ENCODE measurements at regions not wholly inside any gene's neighbourhood (a gene's known extent, or its start where the extent isn't known, plus 50 kb on each side); places are given as distances from the start of the nearest gene placed in this dataset.

DNA sequence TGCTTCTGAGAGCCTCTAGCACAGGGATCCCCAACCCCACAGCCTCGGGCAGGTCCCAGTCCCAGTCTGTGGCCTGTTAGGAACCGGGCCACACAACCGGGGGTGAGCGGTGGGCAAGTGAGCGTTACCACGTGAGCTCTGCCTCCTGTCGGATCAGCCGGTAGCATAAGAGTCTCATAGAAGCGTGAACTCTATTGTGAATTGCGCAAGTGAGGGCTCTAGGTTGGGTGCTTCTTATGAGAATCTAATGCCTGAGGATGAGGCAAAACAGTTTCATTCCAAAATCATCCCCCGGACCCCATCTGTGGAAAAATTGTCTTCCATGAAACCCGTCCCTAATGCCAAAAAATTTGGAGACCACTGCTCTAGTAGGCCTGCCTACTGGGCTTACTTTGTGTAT is 87.0 kb upstream of the UBL3 start:
- Mint-ChIP-seq H3K27ac (no peak overlapping the region), H3K27me3 (no peaks in the 10 kb centered on the region), H3K36me3 (no peaks in the 10 kb centered on the region), H3K4me3 (no peak overlapping the region), H3K9me3 (no peaks in the 10 kb centered on the region), H3K4me1 (peaks cover 43% of the 10 kb centered on the region)

- H3K36me3 Mint-ChIP-seq: no peaks in the 10 kb centered on the region
- peak overlapping the region; percentile 73 for H3K27ac Mint-ChIP-seq
- no peaks in the 10 kb centered on the region for H3K9me3 Mint-ChIP-seq
- H3K27me3 Mint-ChIP-seq: no peaks in the 10 kb centered on the region
- H3K4me1 Mint-ChIP-seq: peaks cover 43% of the 10 kb centered on the region
- peak overlapping the region; percentile 87 for H3K4me3 Mint-ChIP-seq
Observed at GRCh38 chr13:29936956-29937355, 86.5 kb upstream of the UBL3 start.

DNA sequence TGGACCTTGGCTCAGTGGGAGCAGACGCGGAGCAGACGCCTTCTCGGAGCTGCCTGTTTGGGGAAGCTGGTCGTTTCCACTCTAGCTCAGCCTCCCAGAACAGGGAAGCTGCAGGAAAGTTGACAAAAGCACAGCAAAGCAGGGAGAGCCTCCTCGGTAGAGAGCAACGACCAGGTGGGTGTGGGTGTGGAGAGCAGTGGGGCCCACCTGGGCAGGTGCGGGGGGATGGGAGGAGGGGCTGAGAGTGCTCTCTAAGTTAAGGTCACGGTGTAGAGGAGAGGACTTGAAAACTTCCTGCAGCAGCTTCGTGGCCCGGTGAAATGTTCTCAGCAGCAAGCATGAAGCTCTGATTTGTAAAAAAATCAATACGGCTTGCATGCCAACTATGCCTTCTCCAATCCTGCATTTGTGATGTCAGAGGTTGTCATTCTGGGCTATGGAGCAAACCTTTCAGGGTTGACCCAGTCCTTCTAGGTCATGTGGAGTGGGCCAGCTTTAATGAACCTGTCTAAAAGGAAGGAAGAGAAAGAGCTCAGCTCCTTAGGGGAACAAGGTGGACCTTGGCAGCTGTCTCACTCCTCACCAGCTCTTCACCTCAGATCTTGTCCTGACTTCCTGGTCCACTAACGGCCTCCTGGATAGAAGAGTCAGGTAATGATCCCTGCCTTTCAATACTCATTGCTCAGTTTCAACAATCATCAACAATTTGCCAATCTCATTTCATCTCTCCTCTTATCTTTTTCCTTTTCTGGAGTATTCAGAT is 85.8 kb upstream of the UBL3 start:
- H3K4me1 Mint-ChIP-seq: peaks cover 43% of the 10 kb centered on the region
- H3K4me3 Mint-ChIP-seq: peak overlapping the region; percentile 87
- H3K36me3 Mint-ChIP-seq: no peaks in the 10 kb centered on the region
- peak overlapping the region; percentile 91 for H3K27ac Mint-ChIP-seq
- no peaks in the 10 kb centered on the region for H3K9me3 Mint-ChIP-seq
- H3K27me3 Mint-ChIP-seq: no peaks in the 10 kb centered on the region

GRCh38 chr13:29935309-29935981 is 85.0 kb upstream of the UBL3 start:
- peak overlapping the region; percentile 87 for H3K4me3 Mint-ChIP-seq
- H3K27me3 Mint-ChIP-seq: no peaks in the 10 kb centered on the region
- no peaks in the 10 kb centered on the region for H3K36me3 Mint-ChIP-seq
- H3K4me1 Mint-ChIP-seq: peaks cover 43% of the 10 kb centered on the region
- no peaks in the 10 kb centered on the region for H3K9me3 Mint-ChIP-seq
- peak overlapping the region; percentile 91 for H3K27ac Mint-ChIP-seq

DNA sequence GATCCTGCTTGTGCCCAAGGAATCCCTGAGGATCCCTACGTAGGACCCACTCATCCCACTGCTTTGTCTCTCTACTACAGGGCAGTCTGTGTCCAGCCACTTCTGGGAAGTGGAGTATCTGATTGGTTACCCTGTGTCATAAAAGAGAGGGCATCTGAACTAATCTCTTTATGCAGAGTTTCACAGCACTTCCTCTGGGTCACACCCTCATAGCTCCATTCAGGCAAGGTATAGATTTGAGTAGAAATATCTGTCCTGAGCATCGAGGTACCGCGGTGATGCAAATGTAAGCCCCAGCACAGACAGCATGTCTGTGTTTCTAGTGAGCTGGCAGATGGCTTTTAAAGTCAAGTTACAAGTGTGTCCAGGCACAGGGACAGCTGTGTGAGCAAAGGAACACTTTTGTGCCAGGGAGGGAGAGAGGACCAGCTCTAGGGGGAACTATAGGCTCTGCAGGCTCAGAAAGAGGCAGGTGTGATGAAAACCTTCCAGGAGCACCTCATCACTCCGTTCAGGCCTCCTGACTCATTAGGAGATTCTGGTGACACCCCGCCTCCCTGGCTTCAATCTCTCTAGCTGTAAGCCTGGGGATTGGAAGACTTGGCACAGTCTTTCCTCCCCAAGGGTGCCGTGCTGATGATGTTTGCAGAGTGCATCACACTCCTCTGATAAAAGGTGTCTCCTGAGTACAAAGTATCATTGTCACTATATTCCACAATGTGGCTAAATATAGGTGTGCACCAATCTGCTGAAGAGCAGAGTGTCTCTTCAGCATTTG is 84.3 kb upstream of the UBL3 start:
- H3K36me3 Mint-ChIP-seq: no peaks in the 10 kb centered on the region

DNA sequence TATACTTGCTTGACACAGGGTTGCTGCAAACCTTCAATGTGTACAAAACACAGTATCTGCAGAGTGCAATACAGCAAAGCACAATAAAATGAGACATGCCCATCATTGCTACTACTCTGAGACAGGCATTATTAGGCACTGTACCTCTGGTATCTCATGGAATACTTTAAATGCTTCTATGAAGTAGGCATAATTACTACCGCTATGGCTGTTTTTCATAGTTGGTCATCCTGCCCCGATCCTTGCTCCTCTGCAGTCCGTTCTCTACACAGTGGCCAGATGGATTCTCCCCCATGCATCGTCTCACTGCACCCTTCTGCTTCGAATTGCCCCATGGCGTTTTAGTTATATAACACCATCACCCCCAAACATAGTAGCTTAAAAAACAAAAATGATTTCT is 83.0 kb upstream of the UBL3 start:
- Mint-ChIP-seq H3K27ac (no peak overlapping the region), H3K4me3 (no peak overlapping the region)

More for the DNA sequence above, 84.3 kb upstream of the UBL3 start:
- Mint-ChIP-seq H3K4me3 (peak overlapping the region; percentile 87), H3K9me3 (no peaks in the 10 kb centered on the region), H3K4me1 (peaks cover 41% of the 10 kb centered on the region), H3K27ac (no peak overlapping the region), H3K27me3 (no peaks in the 10 kb centered on the region)

GRCh38 chr13:29931696-29932095 is 81.3 kb upstream of the UBL3 start:
- H3K36me3 Mint-ChIP-seq: no peaks in the 10 kb centered on the region
- peaks cover 21% of the 10 kb centered on the region for H3K4me1 Mint-ChIP-seq
- no peak overlapping the region for H3K4me3 Mint-ChIP-seq
- no peaks in the 10 kb centered on the region for H3K9me3 Mint-ChIP-seq
- H3K27ac Mint-ChIP-seq: no peak overlapping the region
- H3K27me3 Mint-ChIP-seq: no peaks in the 10 kb centered on the region

More for the DNA sequence above, 83.0 kb upstream of the UBL3 start:
- Mint-ChIP-seq H3K36me3 (no peaks in the 10 kb centered on the region), H3K9me3 (no peaks in the 10 kb centered on the region), H3K27me3 (no peaks in the 10 kb centered on the region), H3K4me1 (peaks cover 38% of the 10 kb centered on the region)

GRCh38 chr13:29929062-29929847 is 78.8 kb upstream of the UBL3 start:
- no peak overlapping the region for H3K27ac Mint-ChIP-seq
- no peak overlapping the region for H3K4me3 Mint-ChIP-seq
- H3K9me3 Mint-ChIP-seq: no peaks in the 10 kb centered on the region

GRCh38 chr13:29926098-29926476 is 75.7 kb upstream of the UBL3 start:
- Mint-ChIP-seq H3K27me3 (no peaks in the 10 kb centered on the region), H3K4me1 (peaks cover 30% of the 10 kb centered on the region), H3K9me3 (no peaks in the 10 kb centered on the region), H3K4me3 (no peak overlapping the region), H3K27ac (no peak overlapping the region), H3K36me3 (no peaks in the 10 kb centered on the region)

More at GRCh38 chr13:29929062-29929847, 78.8 kb upstream of the UBL3 start:
- H3K27me3 Mint-ChIP-seq: no peaks in the 10 kb centered on the region
- peaks cover 14% of the 10 kb centered on the region for H3K4me1 Mint-ChIP-seq
- no peaks in the 10 kb centered on the region for H3K36me3 Mint-ChIP-seq

DNA sequence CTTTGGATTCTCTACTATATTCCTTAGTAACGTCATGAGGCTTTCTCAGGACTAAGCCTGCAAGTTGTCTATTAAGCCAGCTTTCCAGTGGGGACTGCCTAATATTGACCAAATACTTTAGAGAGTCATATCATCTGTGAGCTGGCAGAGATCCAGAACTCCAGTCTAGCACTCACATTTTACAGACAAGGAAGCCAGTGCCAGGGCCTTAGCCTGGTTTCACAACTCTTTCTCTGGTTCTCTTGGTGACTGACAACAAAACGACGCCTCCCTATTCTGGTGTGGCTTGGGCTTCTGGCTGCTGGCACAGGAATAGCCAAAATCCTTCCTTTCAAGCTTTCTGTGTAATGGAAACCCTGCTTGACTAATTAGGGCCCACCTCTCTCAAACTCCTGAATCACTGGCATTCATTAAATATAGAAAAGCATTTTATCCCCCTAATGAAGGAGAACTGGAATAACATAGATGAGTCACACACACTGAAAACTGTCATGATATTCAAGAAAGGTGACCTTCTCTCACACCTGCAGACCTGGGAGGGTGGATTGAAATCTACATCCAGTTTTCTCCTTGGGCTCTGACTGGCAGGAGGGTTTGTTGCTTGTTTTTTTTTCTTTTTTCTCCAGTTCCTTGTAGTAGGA is 75.2 kb upstream of the UBL3 start:
- no peaks in the 10 kb centered on the region for H3K9me3 Mint-ChIP-seq
- no peaks in the 10 kb centered on the region for H3K36me3 Mint-ChIP-seq
- H3K27me3 Mint-ChIP-seq: no peaks in the 10 kb centered on the region
- peaks cover 30% of the 10 kb centered on the region for H3K4me1 Mint-ChIP-seq
- no peak overlapping the region for H3K4me3 Mint-ChIP-seq
- H3K27ac Mint-ChIP-seq: no peak overlapping the region

DNA sequence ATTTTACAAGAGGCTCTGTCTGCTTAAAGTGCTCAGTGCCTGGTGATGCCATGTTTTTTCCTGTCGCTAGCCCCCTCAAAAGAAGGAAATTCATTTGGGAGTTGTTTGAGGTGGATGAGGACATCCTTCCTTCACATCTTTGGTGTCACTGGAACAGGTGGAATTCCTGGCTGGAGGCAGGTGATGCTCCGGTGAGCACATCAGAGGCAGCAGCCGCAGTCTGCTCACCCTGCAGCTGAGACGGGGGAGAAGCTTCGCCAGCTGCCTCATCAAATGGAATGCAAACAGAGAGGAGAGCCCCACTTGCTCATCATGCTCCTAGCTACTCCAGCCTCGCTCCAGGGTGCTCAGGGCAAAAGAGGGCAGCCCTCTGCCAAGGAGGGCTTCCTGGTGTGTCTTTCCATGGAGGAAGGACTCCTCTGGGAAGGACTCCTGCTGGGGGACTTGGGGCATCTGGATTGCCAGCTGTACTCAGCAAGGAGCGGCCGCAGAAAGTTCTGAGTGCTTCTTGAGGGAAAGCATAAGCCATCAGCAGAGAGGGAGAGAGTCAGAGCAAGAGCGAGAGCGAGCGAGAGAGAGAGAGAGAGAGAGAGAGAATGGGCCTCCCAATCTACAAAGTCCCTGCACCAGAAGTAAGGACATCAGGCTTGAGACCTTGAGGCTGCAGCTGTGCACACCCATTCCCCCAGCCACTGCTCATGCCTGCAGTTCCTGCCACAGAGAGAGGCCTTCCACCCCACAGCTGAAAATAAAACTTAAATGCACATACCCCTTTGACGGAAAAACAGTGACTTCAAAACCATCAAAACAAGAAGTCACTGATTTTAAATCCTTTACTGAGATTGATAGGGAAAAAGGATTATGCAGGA is 74.3 kb upstream of the UBL3 start:
- no peak overlapping the region for H3K4me3 Mint-ChIP-seq
- H3K4me1 Mint-ChIP-seq: peaks cover 30% of the 10 kb centered on the region
- H3K9me3 Mint-ChIP-seq: no peaks in the 10 kb centered on the region
- no peaks in the 10 kb centered on the region for H3K27me3 Mint-ChIP-seq
- no peak overlapping the region for H3K27ac Mint-ChIP-seq
- no peaks in the 10 kb centered on the region for H3K36me3 Mint-ChIP-seq

GRCh38 chr13:29923554-29924481 is 73.4 kb upstream of the UBL3 start:
- Mint-ChIP-seq H3K27ac (no peak overlapping the region), H3K27me3 (no peaks in the 10 kb centered on the region), H3K4me3 (no peak overlapping the region), H3K36me3 (no peaks in the 10 kb centered on the region), H3K9me3 (no peaks in the 10 kb centered on the region), H3K4me1 (peaks cover 30% of the 10 kb centered on the region)

GRCh38 chr13:29922896-29923295 is 72.5 kb upstream of the UBL3 start:
- Mint-ChIP-seq H3K27ac (no peak overlapping the region), H3K9me3 (no peaks in the 10 kb centered on the region), H3K36me3 (no peaks in the 10 kb centered on the region), H3K4me1 (peaks cover 30% of the 10 kb centered on the region), H3K4me3 (no peak overlapping the region), H3K27me3 (no peaks in the 10 kb centered on the region)

Data from activated naive CD4-positive, alpha-beta T cell treated with anti-CD3 and anti-CD28 coated beads, Interleukin-2, amount 50 U/mL, for 24 hours (primary cell).